GM21381 (cell line): ENCODE measurements at regions not wholly inside any gene's neighbourhood (a gene's known extent, or its start where the extent isn't known, plus 50 kb on each side); places are given as distances from the start of the nearest gene placed in this dataset.

Experiments used
- ATAC-seq: cut with Tn5 transposase; IDR thresholded peaks from one replicate; pipeline ENCODE4 v1.9.1; 2021; ENCODE audit warnings: mild to moderate bottlenecking, moderate library complexity; ENCODE audit not compliant: unreplicated experiment

GRCh38 chr4:187544461-187545053 lies 451.0 kb upstream of the ZFP42 start:
- ATAC-seq = no peak

GRCh38 chr4:187547316-187547715 lies 448.3 kb upstream of the ZFP42 start:
- no peak for ATAC-seq

DNA sequence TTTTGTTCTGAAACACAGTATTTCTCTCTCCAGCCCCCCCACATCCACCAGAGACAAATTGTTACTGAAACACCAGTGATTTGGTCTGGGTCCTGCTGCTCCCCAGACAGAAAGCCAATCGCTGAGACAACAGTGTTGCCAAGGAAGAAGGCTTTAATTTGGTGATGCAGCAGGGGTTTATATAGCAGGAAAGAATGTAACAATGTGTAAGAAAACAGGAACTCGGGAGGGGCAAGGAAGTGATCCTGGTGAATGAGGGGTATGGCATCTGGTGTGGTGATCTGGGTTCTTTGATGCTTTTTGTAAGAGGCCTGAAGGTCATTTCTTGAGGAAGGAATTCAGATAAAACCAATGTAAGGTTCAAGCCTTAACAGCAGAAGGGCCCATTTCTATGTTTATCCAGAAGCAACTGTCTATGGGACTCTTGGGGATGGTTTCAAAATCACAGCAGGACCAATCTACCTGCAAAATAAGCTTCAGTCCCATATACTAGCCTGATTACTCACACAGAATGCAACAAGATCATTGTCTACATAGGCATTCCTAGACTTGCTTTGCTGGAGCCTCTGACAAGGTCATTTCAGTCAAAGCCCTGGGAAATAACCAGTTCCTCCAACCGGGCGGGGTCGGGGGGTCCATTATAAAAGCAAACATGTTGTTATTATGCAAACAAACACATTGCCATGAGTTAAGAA lies 445.2 kb upstream of the ZFP42 start:
- no peak for ATAC-seq

DNA sequence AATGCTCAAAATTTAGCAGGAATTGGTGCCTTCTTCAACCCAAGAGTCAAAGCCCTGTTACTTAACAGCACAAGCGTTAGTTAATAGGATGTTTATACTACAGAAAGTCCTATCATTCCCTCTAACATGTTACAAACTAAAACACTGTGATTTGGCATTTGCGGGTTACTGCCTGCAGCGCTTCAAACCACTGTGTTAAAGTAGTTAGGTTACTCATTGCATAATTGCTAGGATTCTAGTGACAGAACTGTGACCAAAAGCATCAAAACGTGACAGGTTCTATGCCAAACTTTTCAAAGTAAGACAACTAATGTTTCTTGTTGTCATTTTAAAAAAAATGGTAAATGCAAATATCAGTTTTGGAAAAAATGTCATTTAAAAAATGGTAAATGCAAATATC lies 442.8 kb upstream of the ZFP42 start:
- ATAC-seq = no peak

- ATAC-seq = no peak
These were observed 440.4 kb upstream of the ZFP42 start for GRCh38 chr4:187555174-187555573.

- ATAC-seq = no peak
These were observed 437.2 kb upstream of the ZFP42 start for GRCh38 chr4:187558391-187558790.

DNA sequence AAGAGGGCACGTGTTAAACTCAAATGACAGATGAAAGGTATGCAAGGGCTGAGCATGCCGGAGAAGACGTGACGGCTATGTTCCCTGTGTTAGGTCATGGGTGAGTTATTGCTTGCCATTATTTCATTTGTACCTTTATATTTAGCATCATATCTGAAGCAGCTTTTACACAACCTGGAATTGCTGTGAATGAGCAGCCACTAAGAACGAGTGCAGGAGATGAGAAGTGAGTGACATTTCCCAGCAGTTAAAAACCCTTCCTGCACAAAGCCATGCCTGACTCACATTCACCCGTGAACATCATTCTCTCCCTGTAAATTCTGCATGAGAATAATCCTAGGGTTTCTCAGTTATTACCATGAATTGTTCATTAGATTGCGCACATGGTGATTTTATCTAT lies 433.2 kb upstream of the ZFP42 start:
- ATAC-seq = no peak

GRCh38 chr4:187565416-187565815 lies 430.2 kb upstream of the ZFP42 start:
- no peak for ATAC-seq

DNA sequence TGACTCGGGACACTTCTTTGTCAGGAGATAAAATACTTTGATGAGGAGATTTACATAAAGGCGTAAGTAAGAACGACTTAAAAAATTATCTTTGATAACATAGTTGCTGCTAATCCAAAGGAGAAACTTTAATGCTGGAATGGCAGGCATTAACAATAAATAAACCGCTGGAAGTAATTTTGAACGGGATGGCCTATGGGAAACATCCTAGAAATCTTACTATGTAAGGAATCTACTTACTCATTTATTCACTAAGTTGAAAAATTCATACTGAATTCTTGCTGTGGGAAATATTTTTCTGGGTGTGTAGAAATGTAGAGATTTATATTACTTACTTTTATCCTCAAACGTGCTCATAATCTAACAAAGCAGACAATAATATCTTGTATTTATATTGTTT lies 425.7 kb upstream of the ZFP42 start:
- no peak for ATAC-seq

- ATAC-seq = no peak
These were observed 419.9 kb upstream of the ZFP42 start for GRCh38 chr4:187575706-187576105.

DNA sequence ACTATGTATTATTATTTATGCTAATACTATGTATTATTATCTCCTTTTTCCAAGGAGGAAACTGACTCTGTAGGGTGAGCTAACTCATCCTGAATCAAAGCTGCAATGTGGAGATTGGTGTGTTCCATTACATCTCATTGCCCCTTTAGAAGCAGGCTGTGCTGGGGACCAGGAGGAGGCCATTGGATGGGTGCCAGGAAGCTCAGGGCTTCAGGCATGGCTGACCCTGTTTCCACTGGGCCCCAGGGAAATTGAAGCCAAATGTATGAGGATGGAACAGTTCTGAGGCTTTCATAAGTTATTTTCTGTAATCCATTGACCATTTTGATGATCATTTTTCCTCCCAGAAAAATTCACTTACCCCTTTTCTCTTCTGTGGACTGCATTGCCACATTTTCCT lies 418.8 kb upstream of the ZFP42 start:
- no peak for ATAC-seq

DNA sequence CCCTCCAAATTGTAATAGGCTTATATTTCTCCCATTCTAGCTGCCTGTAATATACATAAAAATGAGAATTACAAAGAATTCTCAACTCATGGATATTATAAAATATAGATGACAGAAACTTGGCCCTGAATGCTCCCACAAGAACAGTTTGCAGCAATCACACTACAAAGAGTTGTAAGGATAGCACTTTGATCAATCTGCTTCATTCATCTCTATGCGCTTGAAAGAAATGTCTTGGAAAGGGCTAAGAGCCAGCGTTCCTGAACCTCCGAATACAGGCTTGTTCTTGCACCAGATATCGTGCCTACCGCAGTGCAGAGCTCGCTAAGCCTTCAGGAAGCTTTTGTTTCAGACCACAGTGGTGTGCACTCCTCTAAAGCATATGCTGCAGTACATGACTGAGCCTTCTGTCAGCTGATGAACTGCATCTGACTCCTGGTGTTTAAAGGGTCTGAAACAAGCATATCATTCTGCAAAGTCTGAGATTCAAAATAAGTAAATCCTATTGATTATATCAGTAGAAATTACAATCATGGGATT lies 417.6 kb upstream of the ZFP42 start:
- no peak for ATAC-seq

DNA sequence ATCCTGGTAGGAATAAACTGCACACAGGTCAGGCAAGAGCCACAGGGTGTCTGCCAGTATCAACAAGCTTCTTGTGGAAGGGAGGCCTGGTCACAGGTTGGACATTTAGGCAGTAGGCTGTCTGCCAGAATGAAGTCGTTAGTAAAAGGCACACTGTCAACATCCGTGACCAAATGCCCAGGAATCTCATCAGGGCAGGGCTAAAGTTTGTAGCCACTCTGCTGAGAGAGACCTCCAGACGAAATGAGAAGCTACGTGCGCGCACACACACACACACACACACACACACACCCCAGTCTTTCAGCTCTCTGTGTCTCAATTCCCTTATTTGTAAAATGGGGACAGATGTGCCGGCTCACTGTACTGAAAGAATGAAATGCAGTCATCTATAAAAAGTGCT lies 408.7 kb upstream of the ZFP42 start:
- no peak for ATAC-seq

DNA sequence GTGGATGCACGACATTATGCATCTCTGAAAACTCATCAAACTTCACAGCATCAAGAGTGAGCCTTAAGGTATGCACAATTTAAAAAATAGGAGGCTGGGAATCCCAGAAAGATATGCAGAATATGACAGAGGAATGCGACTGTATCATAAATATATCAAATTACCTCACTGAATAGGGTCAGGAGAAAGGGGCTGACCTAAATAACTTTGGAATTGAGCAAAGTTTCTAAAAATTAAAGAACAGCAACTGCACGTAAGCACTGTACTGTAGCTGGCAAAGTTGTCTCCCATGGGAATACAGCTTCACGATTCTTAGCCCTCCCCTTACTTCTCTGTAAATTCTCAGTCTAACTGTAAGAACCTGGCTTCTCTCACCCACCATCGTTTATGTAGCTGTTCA lies 397.4 kb upstream of the ZFP42 start:
- no peak for ATAC-seq

DNA sequence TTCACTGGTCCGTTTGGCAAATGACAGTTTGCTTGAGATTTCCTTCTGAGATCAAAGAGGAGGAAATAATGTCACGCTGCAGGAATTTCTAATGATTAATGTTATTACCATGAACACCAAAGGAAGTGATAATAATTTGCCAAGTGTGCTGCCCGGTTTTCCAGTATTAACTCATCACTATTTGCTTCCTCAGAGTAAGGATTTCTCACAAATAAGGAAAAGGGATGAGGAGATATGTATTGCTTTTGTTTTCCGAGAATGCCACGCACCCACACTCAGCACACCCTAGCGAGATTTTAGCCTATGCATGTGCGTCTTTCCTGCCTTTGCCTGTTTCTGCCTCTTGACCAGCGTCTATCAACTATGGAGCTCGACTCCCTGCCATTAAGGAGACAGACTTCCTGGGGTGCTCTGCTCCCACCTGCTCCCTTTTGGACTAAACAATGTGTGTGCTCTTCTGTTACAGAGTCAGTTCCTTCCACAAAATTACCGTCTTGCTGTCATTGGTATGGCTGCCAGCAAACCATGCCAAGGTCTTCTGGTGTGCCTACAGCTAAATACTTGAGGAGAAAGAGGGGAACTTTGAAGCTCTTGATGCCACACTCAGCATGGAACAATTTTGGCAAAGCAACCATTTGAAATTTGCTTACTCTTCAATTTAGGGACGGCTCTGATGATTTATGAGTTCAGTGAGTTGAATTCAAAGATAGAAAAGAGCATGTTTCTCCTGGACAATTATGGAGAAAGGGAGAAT lies 393.1 kb upstream of the ZFP42 start:
- no peak for ATAC-seq

DNA sequence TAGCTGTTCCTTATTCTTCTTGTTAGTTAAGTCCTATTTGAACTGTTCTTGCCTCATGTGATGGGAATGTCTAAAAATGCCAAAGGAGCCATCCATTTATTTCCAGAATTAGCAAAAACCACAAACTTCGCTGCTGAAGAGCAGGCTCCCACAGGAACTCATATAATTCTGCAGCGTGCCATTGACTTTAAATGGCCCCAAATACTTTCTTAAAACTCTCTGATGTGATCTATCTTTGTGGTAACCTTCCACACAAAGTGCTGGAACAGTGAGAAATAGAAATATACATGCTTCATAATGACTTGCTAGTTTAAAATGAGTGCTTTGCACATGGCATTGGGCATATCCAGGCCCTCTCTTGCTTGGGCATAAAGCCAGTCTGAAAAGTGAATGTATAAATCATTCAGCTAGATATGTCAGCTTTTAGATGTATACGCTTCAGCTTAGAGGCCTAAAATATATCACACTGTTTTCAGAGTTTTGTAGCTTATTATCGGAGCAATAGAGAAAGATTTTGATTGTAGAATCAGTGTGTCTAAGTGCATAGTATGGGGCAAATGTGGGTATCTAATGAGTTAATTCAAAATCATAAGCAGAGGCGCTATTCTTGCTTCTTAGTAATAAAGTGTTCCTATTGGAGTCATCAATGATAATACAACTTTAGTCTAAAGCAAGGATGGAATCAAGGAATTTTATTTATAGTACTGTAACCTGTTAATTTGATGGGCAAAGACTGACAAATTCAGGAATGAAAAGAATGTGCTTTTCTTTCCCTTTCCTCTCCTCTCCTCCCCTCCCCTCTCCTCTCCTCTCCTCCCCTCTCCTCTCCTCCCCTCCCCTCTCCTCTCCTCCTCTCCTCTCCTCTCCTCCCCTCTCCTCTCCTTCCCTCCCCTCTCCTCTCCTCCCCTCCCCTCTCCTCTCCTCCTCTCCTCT lies 392.2 kb upstream of the ZFP42 start:
- no peak for ATAC-seq

GRCh38 chr4:187604984-187605383 lies 390.6 kb upstream of the ZFP42 start:
- no peak for ATAC-seq

DNA sequence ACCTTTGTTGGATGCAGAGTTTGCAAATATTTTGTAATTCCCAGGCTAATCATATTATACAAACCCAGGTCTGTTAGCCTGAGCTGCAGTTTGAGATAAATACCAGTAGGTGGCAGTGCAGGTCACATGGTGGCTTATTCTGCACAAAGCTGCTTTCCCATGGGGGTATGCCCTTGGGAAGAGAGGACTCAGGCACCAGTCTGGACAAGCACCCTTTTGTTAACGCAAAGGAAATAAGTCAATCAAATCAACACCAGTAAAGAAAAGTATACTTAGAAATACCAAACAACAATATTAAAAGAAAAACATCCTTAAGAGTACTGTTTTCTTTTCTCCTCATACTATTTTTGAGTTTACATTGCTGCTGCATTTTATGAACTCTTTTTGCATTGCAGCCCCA lies 389.0 kb upstream of the ZFP42 start:
- ATAC-seq = no peak

- ATAC-seq = no peak
These were observed 387.6 kb upstream of the ZFP42 start for GRCh38 chr4:187608001-187608421.

DNA sequence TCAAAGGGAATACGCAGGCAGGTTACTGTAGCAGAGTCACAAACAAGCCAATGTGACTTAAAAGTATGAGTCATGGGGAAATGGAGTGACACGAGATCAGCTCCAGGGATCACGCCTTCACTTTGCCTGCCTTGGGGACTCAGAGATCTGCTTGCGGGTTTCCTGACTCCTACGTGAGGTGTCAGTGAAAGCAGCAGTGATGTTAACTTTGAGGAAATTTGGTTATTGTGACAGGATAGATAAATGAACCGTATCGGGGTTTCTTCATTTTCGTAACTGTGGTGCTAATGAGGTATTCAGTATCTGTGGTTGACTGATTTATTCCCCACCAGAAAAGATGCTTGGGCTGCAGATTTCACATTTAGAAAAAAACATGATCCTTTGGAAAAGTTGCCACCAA lies 383.3 kb upstream of the ZFP42 start:
- ATAC-seq = no peak
